IPS-15b (cell line): ENCODE measurements at regions not wholly inside any gene's neighbourhood (a gene's known extent, or its start where the extent isn't known, plus 50 kb on each side); places are given as distances from the start of the nearest gene placed in this dataset.

Experiments
- H3K27me3 ChIP-seq: one replicate; pipeline ENCODE4 v1.6.1; 2013; ENCODE audit warnings: low read length; ENCODE audit not compliant: control insufficient read depth, insufficient read depth
- H3K36me3 ChIP-seq: one replicate; pipeline ENCODE4 v1.6.1; 2013; ENCODE audit warnings: low read length; ENCODE audit not compliant: control insufficient read depth, insufficient read depth
- H3K4me1 ChIP-seq: one replicate; pipeline ENCODE4 v1.6.1; 2013; ENCODE audit warnings: mild to moderate bottlenecking, low read length; ENCODE audit not compliant: control insufficient read depth, insufficient read depth
- H3K4me3 ChIP-seq: one replicate; pipeline ENCODE4 v1.5.1; 2013; ENCODE audit warnings: low read depth, low read length
- H3K9ac ChIP-seq: one replicate; pipeline ENCODE4 v1.6.1; 2013; ENCODE audit warnings: low read depth, mild to moderate bottlenecking, low read length
- H3K9me3 ChIP-seq: one replicate; pipeline ENCODE4 v1.6.1; 2013; ENCODE audit warnings: mild to moderate bottlenecking, low read length; ENCODE audit not compliant: control insufficient read depth, insufficient read depth

GRCh38 chr4:187171706-187172339 is 448.2 kb upstream of the FAT1 start:
- H3K36me3 ChIP-seq = no peaks in the 10 kb centered on the region
- no peaks in the 10 kb centered on the region for H3K27me3 ChIP-seq
- no peak overlapping the region for H3K4me3 ChIP-seq
- H3K9me3 ChIP-seq = no peaks in the 10 kb centered on the region
- no peak overlapping the region for H3K9ac ChIP-seq
- H3K4me1 ChIP-seq = no peaks in the 10 kb centered on the region

- H3K4me1 ChIP-seq = no peaks in the 10 kb centered on the region
Observed at GRCh38 chr4:187172340-187172761, 448.7 kb upstream of the FAT1 start.

GRCh38 chr4:187174749-187175148 is 451.1 kb upstream of the FAT1 start:
- Histone ChIP-seq H3K9ac (no peak overlapping the region), H3K4me3 (no peak overlapping the region), H3K4me1 (peaks cover 1% of the 10 kb centered on the region), H3K27me3 (no peaks in the 10 kb centered on the region), H3K36me3 (no peaks in the 10 kb centered on the region), H3K9me3 (no peaks in the 10 kb centered on the region)

More at GRCh38 chr4:187172340-187172761, 448.7 kb upstream of the FAT1 start:
- no peaks in the 10 kb centered on the region for H3K27me3 ChIP-seq
- H3K9me3 ChIP-seq = no peaks in the 10 kb centered on the region
- no peak overlapping the region for H3K9ac ChIP-seq
- H3K36me3 ChIP-seq = no peaks in the 10 kb centered on the region
- H3K4me3 ChIP-seq = no peak overlapping the region

GRCh38 chr4:187175197-187175596 is 451.5 kb upstream of the FAT1 start:
- H3K4me1 ChIP-seq = peaks cover 3% of the 10 kb centered on the region
- no peaks in the 10 kb centered on the region for H3K27me3 ChIP-seq

GRCh38 chr4:187176261-187176910 is 452.7 kb upstream of the FAT1 start:
- no peak overlapping the region for H3K9ac ChIP-seq
- H3K36me3 ChIP-seq = no peaks in the 10 kb centered on the region
- H3K27me3 ChIP-seq = no peaks in the 10 kb centered on the region
- H3K4me1 ChIP-seq = peaks cover 3% of the 10 kb centered on the region
- no peak overlapping the region for H3K4me3 ChIP-seq
- no peaks in the 10 kb centered on the region for H3K9me3 ChIP-seq

More at GRCh38 chr4:187175197-187175596, 451.5 kb upstream of the FAT1 start:
- no peaks in the 10 kb centered on the region for H3K36me3 ChIP-seq
- no peak overlapping the region for H3K4me3 ChIP-seq
- H3K9me3 ChIP-seq = no peaks in the 10 kb centered on the region
- H3K9ac ChIP-seq = no peak overlapping the region

- H3K9ac ChIP-seq = no peak overlapping the region
- peaks cover 3% of the 10 kb centered on the region for H3K4me1 ChIP-seq
- H3K27me3 ChIP-seq = no peaks in the 10 kb centered on the region
- no peaks in the 10 kb centered on the region for H3K9me3 ChIP-seq
- no peak overlapping the region for H3K4me3 ChIP-seq
- H3K36me3 ChIP-seq = no peaks in the 10 kb centered on the region
Observed at GRCh38 chr4:187178084-187178483, 454.4 kb upstream of the FAT1 start.

- no peaks in the 10 kb centered on the region for H3K27me3 ChIP-seq
- H3K4me1 ChIP-seq = peaks cover 3% of the 10 kb centered on the region
- H3K9me3 ChIP-seq = no peaks in the 10 kb centered on the region
- no peak overlapping the region for H3K4me3 ChIP-seq
- H3K9ac ChIP-seq = no peak overlapping the region
- no peaks in the 10 kb centered on the region for H3K36me3 ChIP-seq
Observed at GRCh38 chr4:187178587-187178986, 454.9 kb upstream of the FAT1 start.

GRCh38 chr4:187179086-187180058 is 455.7 kb upstream of the FAT1 start:
- Histone ChIP-seq H3K4me3 (no peak overlapping the region), H3K27me3 (no peaks in the 10 kb centered on the region), H3K9me3 (no peaks in the 10 kb centered on the region), H3K36me3 (no peaks in the 10 kb centered on the region), H3K9ac (no peak overlapping the region), H3K4me1 (peaks cover 3% of the 10 kb centered on the region)

- Histone ChIP-seq H3K4me3 (no peak overlapping the region), H3K9me3 (no peaks in the 10 kb centered on the region), H3K36me3 (no peaks in the 10 kb centered on the region), H3K9ac (no peak overlapping the region), H3K27me3 (no peaks in the 10 kb centered on the region), H3K4me1 (peaks cover 3% of the 10 kb centered on the region)
Observed at GRCh38 chr4:187181054-187181453, 457.4 kb upstream of the FAT1 start.

- Histone ChIP-seq H3K4me1 (peaks cover 3% of the 10 kb centered on the region), H3K27me3 (no peaks in the 10 kb centered on the region), H3K36me3 (no peaks in the 10 kb centered on the region), H3K9me3 (no peaks in the 10 kb centered on the region), H3K9ac (no peak overlapping the region), H3K4me3 (no peak overlapping the region)
Observed at GRCh38 chr4:187183346-187183745, 459.7 kb upstream of the FAT1 start.

GRCh38 chr4:187183826-187184225 is 460.2 kb upstream of the FAT1 start:
- Histone ChIP-seq H3K4me3 (no peak overlapping the region), H3K9ac (no peak overlapping the region), H3K27me3 (no peaks in the 10 kb centered on the region), H3K36me3 (no peaks in the 10 kb centered on the region), H3K9me3 (no peaks in the 10 kb centered on the region), H3K4me1 (peaks cover 3% of the 10 kb centered on the region)
